Adrenal gland (tissue), 9 donors: ENCODE measurements at regions not wholly inside any gene's neighbourhood (a gene's known extent, or its start where the extent isn't known, plus 50 kb on each side); places are given as distances from the start of the nearest gene placed in this dataset.

Experiments
- DNase-seq, 7 donors: peaks; one replicate each; pipeline ENCODE4 v3.0.0-alpha.2; 2019 to 2020
- H3K27ac ChIP-seq, 5 donors: fragments of 200-600 bp; sonication (generic) in 4 of 5; 1 replicate in 3 of 5; 2 replicates in 2 of 5; pipeline versions ENCODE4 v1.5.1 to v1.8.0; 2016 to 2020; ENCODE audit warnings: mild to moderate bottlenecking in 1 of 5
- H3K27me3 ChIP-seq: fragments of 200-600 bp; 2 replicates; pipeline ENCODE4 v1.8.0; 2021
- H3K36me3 ChIP-seq, 2 donors: fragments of 200-600 bp; replicated peaks in 1 of 2; 1 replicate in 1 of 2; 2 replicates in 1 of 2; pipeline versions ENCODE4 v1.5.1 to v1.8.0; 2018 to 2022
- H3K4me1 ChIP-seq, 2 donors: fragments of 200-600 bp; replicated peaks in 1 of 2; 1 replicate in 1 of 2; 2 replicates in 1 of 2; pipeline versions ENCODE4 v1.5.1 to v1.8.0; 2018 to 2021
- H3K4me3 ChIP-seq, 4 donors: fragments of 200-600 bp; sonication (generic) in 3 of 4; one replicate each; pipeline ENCODE4 v1.5.1; 2016 to 2018
- H3K9me3 ChIP-seq, 3 donors: fragments of 200-600 bp; sonication (generic) in 1 of 3; replicated peaks in 1 of 3; 1 replicate in 2 of 3; 2 replicates in 1 of 3; pipeline versions ENCODE4 v1.5.1 to v1.8.0; 2016 to 2021
- CTCF ChIP-seq, 6 experiments: fragments of 450-650 bp in 4 of 6; fragments of 200-600 bp in 2 of 6; sonication (generic) in 1 of 6; IDR thresholded peaks; 1 replicate in 5 of 6; 2 replicates in 1 of 6; pipeline versions ENCODE4 v1.5.1 to v1.8.0; 2016 to 2021; ENCODE audit warnings: antibody characterized with exemption in 6 of 6, mild to moderate bottlenecking in 2 of 6, moderate library complexity in 1 of 6
- POLR2A ChIP-seq, 2 donors: fragments of 450-650 bp; IDR thresholded peaks; one replicate each; pipeline ENCODE4 v1.6.1; 2017; ENCODE audit warnings: antibody characterized with exemption in 2 of 2, mild to moderate bottlenecking in 2 of 2, moderate library complexity in 1 of 2
- WGBS, 4 donors: extraction: QIAGEN DNeasy Blood & Tissue Kit in 2 of 4; methylation state at CpG; one replicate each; pipeline versions ENCODE4 v1.1.5 to v1.1.7; 2013 to 2017; 5-methylcytosine and 5-hydroxymethylcytosine counted together
- intact Hi-C, 2 donors: fragments of 100-400 bp; cut with DNase I; formaldehyde crosslinking; loops; one replicate each; pipeline versions ENCODE4 v1.14.1 to v1.15.0; 2022 to 2023
- donor health status: healthy with polysubstance abuse.
- donor health status: Bipolar disorder and iron deficiency.
- donor health status: DM: yes; HTN: yes; CAD: no.
- donor health status: DM: no; HTN: no; CAD: no.
- donor health status: DM: no; HTN: no; CAD: no.

- H3K27ac ChIP-seq: no peak overlapping the region
- intact Hi-C loops: no loop called here
- H3K4me3 ChIP-seq: no peak overlapping the region
- TF ChIP-seq POLR2A (IDR thresholded peaks at IDR 0.05): no peak
- TF ChIP-seq CTCF (IDR thresholded peaks at IDR 0.05): no peak
- H3K27me3 ChIP-seq: no peaks in the 10 kb centered on the region
- H3K9me3 ChIP-seq: peaks cover 0 to 11% (median 0%) of the 10 kb centered on the region in 3 donors
- no peak for DNase-seq
- no peaks in the 10 kb centered on the region for H3K4me1 ChIP-seq
- no peaks in the 10 kb centered on the region for H3K36me3 ChIP-seq
- 51 to 78% (median 66%) methylated on average over 1 of the region's 1 CpG for WGBS, 4 donors
These were observed 1711.5 kb upstream of the NUDT12 start for GRCh38 chr5:105274079-105274478.

- Histone ChIP-seq H3K4me3 (no peak overlapping the region), H3K4me1 (no peaks in the 10 kb centered on the region), H3K36me3 (no peaks in the 10 kb centered on the region), H3K27me3 (no peaks in the 10 kb centered on the region), H3K9me3 (no peaks in the 10 kb centered on the region), H3K27ac (no peak overlapping the region)
- 68 to 88% (median 73%) methylated on average over 1 of the region's 1 CpG for WGBS, 4 donors
- DNase-seq: no peak
- intact Hi-C loops: no loop called here
- TF ChIP-seq CTCF (IDR thresholded peaks at IDR 0.05) (no peak), POLR2A (IDR thresholded peaks at IDR 0.05) (no peak)
These were observed 1700.9 kb upstream of the NUDT12 start for GRCh38 chr5:105263515-105263914.

GRCh38 chr5:105259581-105260217 is 1697.1 kb upstream of the NUDT12 start:
- Histone ChIP-seq H3K27ac (no peak overlapping the region), H3K9me3 (no peaks in the 10 kb centered on the region), H3K4me3 (no peak overlapping the region), H3K4me1 (no peaks in the 10 kb centered on the region), H3K36me3 (no peaks in the 10 kb centered on the region), H3K27me3 (no peaks in the 10 kb centered on the region)
- intact Hi-C loops: no loop called here
- WGBS, 4 donors: 66 to 81% (median 67%) methylated on average over 5 of the region's 5 CpGs
- DNase-seq: no peak
- TF ChIP-seq CTCF (IDR thresholded peaks at IDR 0.05) (no peak), POLR2A (IDR thresholded peaks at IDR 0.05) (no peak)

GRCh38 chr5:105238561-105238960 is 1676.0 kb upstream of the NUDT12 start:
- WGBS, 4 donors: 53 to 59% (median 57%) methylated on average over 3 of the region's 3 CpGs
- intact Hi-C loops: no loop called here

More at GRCh38 chr5:105238561-105238960, 1676.0 kb upstream of the NUDT12 start:
- Histone ChIP-seq H3K9me3 (no peaks in the 10 kb centered on the region), H3K27me3 (no peaks in the 10 kb centered on the region), H3K4me1 (no peaks in the 10 kb centered on the region), H3K4me3 (no peak overlapping the region), H3K27ac (no peak overlapping the region), H3K36me3 (no peaks in the 10 kb centered on the region)
- DNase-seq: no peak
- TF ChIP-seq POLR2A (IDR thresholded peaks at IDR 0.05) (no peak), CTCF (IDR thresholded peaks at IDR 0.05) (no peak)
